Esophagus (tissue), 2 donors: ENCODE measurements at regions not wholly inside any gene's neighbourhood (a gene's known extent, or its start where the extent isn't known, plus 50 kb on each side); places are given as distances from the start of the nearest gene placed in this dataset.

Experiments used
- H3K27ac ChIP-seq, 2 donors: one replicate each; pipeline ENCODE4 v1.5.1; 2013; ENCODE audit warnings: low read depth in 2 of 2, mild to moderate bottlenecking in 2 of 2, inconsistent platforms in 1 of 2, low read length in 1 of 2, moderate library complexity in 1 of 2
- H3K27me3 ChIP-seq, 2 donors: one replicate each; pipeline ENCODE4 v1.6.1; 2013; ENCODE audit warnings: low read length in 2 of 2, control low read depth in 1 of 2, mild to moderate bottlenecking in 1 of 2; ENCODE audit not compliant: insufficient read depth in 2 of 2, control insufficient read depth in 1 of 2
- H3K36me3 ChIP-seq, 2 donors: one replicate each; pipeline ENCODE4 v1.6.1; 2013; ENCODE audit warnings: low read length in 1 of 2; ENCODE audit not compliant: control insufficient read depth in 2 of 2, insufficient read depth in 2 of 2
- H3K4me1 ChIP-seq, 2 donors: one replicate each; pipeline ENCODE4 v1.6.1; 2013; ENCODE audit warnings: low read length in 1 of 2; ENCODE audit not compliant: control insufficient read depth in 2 of 2, insufficient read depth in 2 of 2
- H3K4me3 ChIP-seq, 2 donors: one replicate each; pipeline ENCODE4 v1.5.1; 2013; ENCODE audit warnings: low read length in 2 of 2, mild to moderate bottlenecking in 2 of 2, low read depth in 1 of 2, moderate library complexity in 1 of 2
- H3K9me3 ChIP-seq, 2 donors: one replicate each; pipeline ENCODE4 v1.6.1; 2013; ENCODE audit warnings: mild to moderate bottlenecking in 2 of 2, low read depth in 1 of 2, low read length in 1 of 2, moderate library complexity in 1 of 2; ENCODE audit not compliant: control insufficient read depth in 2 of 2, insufficient read depth in 1 of 2
- WGBS, 2 donors: extraction: QIAGEN DNeasy Blood & Tissue Kit; methylation state at CpG; one replicate each; pipeline ENCODE4 v1.1.7; 2013; 5-methylcytosine and 5-hydroxymethylcytosine counted together
- donor health status: healthy with polysubstance abuse.
- donor health status: Bipolar disorder and iron deficiency.

- Histone ChIP-seq H3K27me3 (no peaks in the 10 kb centered on the region), H3K27ac (no peak overlapping the region), H3K4me3 (no peak overlapping the region), H3K36me3 (no peaks in the 10 kb centered on the region), H3K9me3 (peaks cover 0 to 2% of the 10 kb centered on the region in 2 donors), H3K4me1 (no peaks in the 10 kb centered on the region)
- 61 to 65% methylated on average over 6 of the region's 6 CpGs for WGBS, 2 donors
These were observed 475.2 kb upstream of the IL12A start for GRCh38 chr3:159513444-159513843.

- no peak overlapping the region for H3K27ac ChIP-seq
- no peaks in the 10 kb centered on the region for H3K4me1 ChIP-seq
- H3K27me3 ChIP-seq, result no peaks in the 10 kb centered on the region
- peaks cover 0 to 2% of the 10 kb centered on the region in 2 donors for H3K9me3 ChIP-seq
- WGBS, 2 donors, result 78 to 86% methylated on average over 5 of the region's 5 CpGs
- H3K4me3 ChIP-seq, result no peak overlapping the region
- H3K36me3 ChIP-seq, result no peaks in the 10 kb centered on the region
These were observed 474.7 kb upstream of the IL12A start for GRCh38 chr3:159513867-159514380.

GRCh38 chr3:159517105-159517504, 471.5 kb upstream of the IL12A start:
- Histone ChIP-seq H3K36me3 (no peaks in the 10 kb centered on the region), H3K4me3 (no peak overlapping the region), H3K9me3 (no peaks in the 10 kb centered on the region), H3K4me1 (no peaks in the 10 kb centered on the region), H3K27ac (no peak overlapping the region), H3K27me3 (no peaks in the 10 kb centered on the region)
- WGBS, 2 donors, result 63 to 66% methylated on average over 1 of the region's 1 CpG

GRCh38 chr3:159520638-159521037, 468.0 kb upstream of the IL12A start:
- Histone ChIP-seq H3K4me3 (no peak overlapping the region), H3K9me3 (no peaks in the 10 kb centered on the region), H3K27me3 (no peaks in the 10 kb centered on the region), H3K27ac (no peak overlapping the region), H3K36me3 (no peaks in the 10 kb centered on the region), H3K4me1 (no peaks in the 10 kb centered on the region)
- WGBS, 2 donors, result 79 to 81% methylated on average over 3 of the region's 3 CpGs

- Histone ChIP-seq H3K27me3 (no peaks in the 10 kb centered on the region), H3K36me3 (no peaks in the 10 kb centered on the region), H3K4me3 (no peak overlapping the region), H3K27ac (no peak overlapping the region), H3K4me1 (no peaks in the 10 kb centered on the region), H3K9me3 (no peaks in the 10 kb centered on the region)
- 83 to 89% methylated on average over 3 of the region's 3 CpGs for WGBS, 2 donors
These were observed 466.4 kb upstream of the IL12A start for GRCh38 chr3:159522276-159522675.

GRCh38 chr3:159528251-159528895, 460.3 kb upstream of the IL12A start:
- WGBS, 2 donors, result 69 to 76% methylated on average over 9 of the region's 9 CpGs
- H3K4me3 ChIP-seq, result no peak overlapping the region

GRCh38 chr3:159532577-159532976, 456.1 kb upstream of the IL12A start:
- Histone ChIP-seq H3K9me3 (no peaks in the 10 kb centered on the region), H3K36me3 (no peaks in the 10 kb centered on the region), H3K27me3 (no peaks in the 10 kb centered on the region), H3K4me3 (no peak overlapping the region), H3K4me1 (no peaks in the 10 kb centered on the region), H3K27ac (no peak overlapping the region)

More at GRCh38 chr3:159528251-159528895, 460.3 kb upstream of the IL12A start:
- Histone ChIP-seq H3K4me1 (no peaks in the 10 kb centered on the region), H3K9me3 (no peaks in the 10 kb centered on the region), H3K36me3 (no peaks in the 10 kb centered on the region), H3K27me3 (no peaks in the 10 kb centered on the region), H3K27ac (no peak overlapping the region)

- H3K36me3 ChIP-seq, result no peaks in the 10 kb centered on the region
- WGBS, 2 donors, result 62 to 67% methylated on average over 3 of the region's 3 CpGs
- no peaks in the 10 kb centered on the region for H3K9me3 ChIP-seq
- H3K4me1 ChIP-seq, result no peaks in the 10 kb centered on the region
- H3K4me3 ChIP-seq, result no peak overlapping the region
- H3K27me3 ChIP-seq, result no peaks in the 10 kb centered on the region
- H3K27ac ChIP-seq, result no peak overlapping the region
These were observed 454.1 kb upstream of the IL12A start for GRCh38 chr3:159534496-159534895.

- H3K9me3 ChIP-seq, result no peaks in the 10 kb centered on the region
- WGBS, 2 donors, result 93 to 97% methylated on average over 1 of the region's 1 CpG
- no peak overlapping the region for H3K4me3 ChIP-seq
- no peaks in the 10 kb centered on the region for H3K4me1 ChIP-seq
- no peaks in the 10 kb centered on the region for H3K36me3 ChIP-seq
- H3K27me3 ChIP-seq, result no peaks in the 10 kb centered on the region
- no peak overlapping the region for H3K27ac ChIP-seq
These were observed 451.8 kb upstream of the IL12A start for GRCh38 chr3:159536876-159537275.

GRCh38 chr3:159538507-159538906, 450.1 kb upstream of the IL12A start:
- Histone ChIP-seq H3K4me1 (no peaks in the 10 kb centered on the region), H3K4me3 (no peak overlapping the region), H3K36me3 (no peaks in the 10 kb centered on the region), H3K27me3 (no peaks in the 10 kb centered on the region), H3K9me3 (no peaks in the 10 kb centered on the region), H3K27ac (no peak overlapping the region)
- 32% methylated on average over 1 of the region's 1 CpG for WGBS, 2 donors
